ENCODE measurements at regions not wholly inside any gene's neighbourhood (a gene's known extent, or its start where the extent isn't known, plus 50 kb on each side); places are given as distances from the start of the nearest gene placed in this dataset.
A peak's percentile ranks its signal among the peaks of the same experiment; 100 is the strongest.

- no peak for DNase-seq (ENCODE audit: low read depth)
- H3K4me3 ChIP-seq (ENCODE audit: low read depth, low read length): no peak overlapping the region
- peak; percentile 70 for TF ChIP-seq CTCF (IDR thresholded peaks at IDR 0.05; ENCODE audit: control insufficient read depth, extremely low read depth, insufficient read depth)
These were observed 129.4 kb upstream of the SEC14L1 start for GRCh38 chr17:77011173-77012011.

- no peak for TF ChIP-seq CTCF (IDR thresholded peaks at IDR 0.05; ENCODE audit: control insufficient read depth, extremely low read depth, insufficient read depth)
- no peak overlapping the region for H3K4me3 ChIP-seq (ENCODE audit: low read depth, low read length)
- DNase-seq (ENCODE audit: low read depth): no peak
These were observed 122.3 kb upstream of the SEC14L1 start for GRCh38 chr17:77018504-77018903.

- no peak for TF ChIP-seq CTCF (IDR thresholded peaks at IDR 0.05; ENCODE audit: control insufficient read depth, extremely low read depth, insufficient read depth)
- DNase-seq (ENCODE audit: low read depth): no peak
- H3K4me3 ChIP-seq (ENCODE audit: low read depth, low read length): no peak overlapping the region
These were observed 120.8 kb upstream of the SEC14L1 start for GRCh38 chr17:77019893-77020379.

- H3K4me3 ChIP-seq (ENCODE audit: low read depth, low read length): no peak overlapping the region
- no peak for DNase-seq (ENCODE audit: low read depth)
- TF ChIP-seq CTCF (IDR thresholded peaks at IDR 0.05; ENCODE audit: control insufficient read depth, extremely low read depth, insufficient read depth): no peak
These were observed 119.8 kb upstream of the SEC14L1 start for GRCh38 chr17:77020973-77021372.

GRCh38 chr17:77022766-77023165, 118.0 kb upstream of the SEC14L1 start:
- DNase-seq (ENCODE audit: low read depth): no peak
- no peak overlapping the region for H3K4me3 ChIP-seq (ENCODE audit: low read depth, low read length)
- TF ChIP-seq CTCF (IDR thresholded peaks at IDR 0.05; ENCODE audit: control insufficient read depth, extremely low read depth, insufficient read depth): no peak

GRCh38 chr17:77025781-77026180, 115.0 kb upstream of the SEC14L1 start:
- H3K4me3 ChIP-seq (ENCODE audit: low read depth, low read length): no peak overlapping the region
- TF ChIP-seq CTCF (IDR thresholded peaks at IDR 0.05; ENCODE audit: control insufficient read depth, extremely low read depth, insufficient read depth): no peak
- DNase-seq (ENCODE audit: low read depth): no peak
